Daoy (cell line): ENCODE measurements at regions not wholly inside any gene's neighbourhood (a gene's known extent, or its start where the extent isn't known, plus 50 kb on each side); places are given as distances from the start of the nearest gene placed in this dataset.

ENCODE experiments used
- DNase-seq: peaks from one replicate; pipeline ENCODE4 v3.0.0-alpha.2; 2015; ENCODE audit warnings: low read depth

GRCh38 chrX:10393241-10393640 lies 227.1 kb downstream of the MID1 start:
- DNase-seq: no peak

- peak; percentile 26 for DNase-seq
These were observed 226.5 kb downstream of the MID1 start for GRCh38 chrX:10393899-10394298.

GRCh38 chrX:10395179-10395578 lies 225.2 kb downstream of the MID1 start:
- DNase-seq: no peak
